Inflammatory macrophage treated with lipopolysaccharide for 4 hours (primary cell): ENCODE measurements at regions not wholly inside any gene's neighbourhood (a gene's known extent, or its start where the extent isn't known, plus 50 kb on each side); places are given as distances from the start of the nearest gene placed in this dataset.

Experiments
- DNase-seq: peaks from one replicate; pipeline ENCODE4 v3.0.0-alpha.2; 2020

GRCh38 chr3:21357241-21357640 lies 393.8 kb downstream of the ZNF385D start:
- no peak for DNase-seq

DNA sequence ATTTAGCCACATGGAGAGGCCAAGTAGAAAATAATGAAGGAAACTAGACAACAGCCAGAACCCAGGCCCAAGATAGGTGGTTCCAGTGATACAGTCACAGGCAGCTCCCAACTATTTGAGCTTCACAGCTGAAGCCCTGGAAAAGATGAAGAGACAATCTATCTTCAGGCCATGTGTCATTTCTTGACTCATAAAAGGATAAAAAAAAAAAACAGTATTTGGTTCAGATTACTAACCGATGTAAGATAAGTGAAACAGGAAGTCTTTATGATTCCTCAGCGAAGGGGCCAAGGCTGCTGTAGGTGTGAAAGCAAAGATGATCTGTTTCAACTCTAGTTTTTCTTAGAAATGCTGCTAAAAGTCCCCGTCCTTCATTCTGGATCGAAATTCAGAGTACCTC lies 394.6 kb downstream of the ZNF385D start:
- DNase-seq, result no peak

DNA sequence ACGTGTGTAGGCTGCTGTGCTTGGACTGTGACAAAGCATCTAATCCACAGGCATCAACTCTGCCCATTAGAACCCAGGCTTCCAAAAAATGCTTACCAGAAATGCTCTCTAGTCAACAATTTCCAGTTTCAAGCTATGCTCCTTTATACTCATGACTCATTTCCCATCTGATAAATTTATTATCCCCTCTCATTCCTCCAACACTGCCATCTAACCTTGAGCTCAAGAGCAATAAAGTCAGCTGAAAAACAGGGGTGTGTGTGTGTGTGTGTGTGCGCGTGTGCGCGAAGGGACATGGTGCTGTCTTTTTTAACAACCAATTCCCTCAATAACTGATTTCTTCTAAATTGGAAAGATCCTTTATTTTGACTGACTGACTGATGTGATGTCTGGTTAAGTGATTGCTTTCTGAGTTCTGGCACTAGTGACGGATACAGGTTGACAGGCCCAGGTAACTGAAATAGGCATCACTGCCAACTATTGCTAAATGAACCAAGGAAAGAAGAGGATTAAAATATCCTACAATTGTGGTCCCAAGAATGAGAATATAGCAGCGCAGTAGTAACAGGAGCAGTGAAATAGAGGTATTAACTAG lies 405.5 kb downstream of the ZNF385D start:
- no peak for DNase-seq

DNA sequence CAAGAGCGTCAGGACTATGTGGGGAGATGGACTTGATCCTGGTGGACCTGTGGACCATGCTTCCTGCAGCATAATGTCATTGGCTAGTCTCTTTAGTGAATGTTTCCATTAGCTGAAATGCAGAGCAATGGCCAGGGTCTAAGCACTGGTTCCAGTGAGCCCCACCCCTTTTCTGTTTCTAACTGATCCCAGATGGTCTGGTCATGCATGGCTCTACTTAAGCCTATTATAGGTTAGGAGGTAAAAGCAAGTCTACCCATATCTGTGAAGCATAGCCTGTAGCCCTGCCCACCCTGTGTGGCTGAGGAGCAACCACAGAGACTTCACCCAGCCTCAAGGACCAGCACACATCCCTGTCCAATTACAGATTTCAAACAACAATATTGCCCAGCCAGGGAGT lies 419.2 kb downstream of the ZNF385D start:
- DNase-seq, result no peak

DNA sequence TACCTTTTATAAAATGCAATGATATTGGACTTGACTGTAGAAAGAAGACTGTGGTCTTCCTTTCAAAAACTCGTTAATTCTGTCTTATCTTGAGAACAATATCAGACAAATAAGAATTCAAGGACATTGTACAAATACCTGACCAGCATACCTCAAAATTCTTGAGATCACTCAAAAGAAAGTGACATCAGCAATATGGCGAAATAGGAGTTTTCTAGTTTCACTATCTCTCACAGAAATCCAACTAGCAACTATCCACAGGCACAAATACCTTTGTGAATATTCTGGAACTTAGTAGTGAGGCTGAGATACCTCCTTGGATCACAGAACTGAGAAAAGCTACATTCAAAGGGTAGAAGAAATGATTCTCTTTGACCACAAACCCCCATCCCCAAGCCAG lies 419.7 kb downstream of the ZNF385D start:
- no peak for DNase-seq

DNA sequence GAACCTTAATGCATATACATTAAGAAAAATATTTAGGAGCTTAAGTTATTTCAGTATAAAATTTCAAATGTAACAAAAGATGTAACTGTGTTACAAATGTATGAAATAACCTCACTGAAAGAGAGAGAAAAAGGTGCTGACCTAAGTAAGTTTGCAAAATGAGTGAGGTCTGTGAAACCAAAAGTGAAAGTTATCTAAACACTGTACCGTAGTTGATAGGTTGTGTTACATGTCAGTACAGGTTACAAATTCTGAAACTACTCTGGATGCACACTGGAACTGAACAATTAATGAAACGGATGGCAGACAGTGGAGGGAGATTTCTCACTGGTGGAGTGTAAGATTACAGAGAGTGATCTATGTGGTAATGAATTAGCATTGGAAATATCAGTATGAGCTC lies 420.7 kb downstream of the ZNF385D start:
- DNase-seq, result no peak

GRCh38 chr3:21328711-21329390 lies 422.2 kb downstream of the ZNF385D start:
- no peak for DNase-seq

GRCh38 chr3:21326704-21327475 lies 424.1 kb downstream of the ZNF385D start:
- no peak for DNase-seq

GRCh38 chr3:21314688-21315087 lies 436.3 kb downstream of the ZNF385D start:
- DNase-seq, result no peak

DNA sequence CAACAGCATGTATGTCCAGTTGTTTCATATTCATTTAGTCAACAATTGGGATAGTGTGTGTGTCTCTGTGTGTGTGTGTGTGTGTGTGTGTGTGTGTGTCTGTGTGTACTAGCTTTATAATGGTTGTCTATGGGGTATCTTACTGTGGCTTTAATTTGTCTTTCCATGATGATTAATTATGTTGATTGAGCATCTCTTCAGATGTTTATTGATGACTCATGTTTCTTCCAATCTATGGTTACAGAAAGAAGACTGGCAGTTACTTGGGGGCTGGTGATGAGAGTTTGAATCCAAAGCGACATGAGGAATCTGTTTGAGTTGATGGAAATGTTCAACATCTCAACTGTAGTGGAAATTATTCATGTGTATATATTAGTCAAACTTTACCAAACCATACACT lies 440.1 kb downstream of the ZNF385D start:
- no peak for DNase-seq

DNA sequence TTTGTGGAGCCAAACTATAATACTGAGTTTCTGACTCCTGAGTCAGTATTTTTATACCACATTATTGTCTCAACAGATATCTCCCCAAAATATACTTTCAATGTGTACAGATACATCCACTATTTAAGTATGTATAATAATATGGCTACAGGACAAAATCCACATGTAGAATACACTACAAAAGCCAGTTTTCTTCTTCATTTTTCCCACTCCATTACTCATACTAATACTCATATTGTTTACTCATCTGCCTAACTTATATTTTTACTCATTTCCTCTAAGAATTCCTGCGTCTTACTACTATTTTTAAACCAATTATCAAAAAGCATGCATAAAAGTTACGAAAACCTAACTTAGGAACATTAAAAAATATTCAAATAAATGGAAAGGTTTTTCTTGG lies 440.8 kb downstream of the ZNF385D start:
- no peak for DNase-seq

GRCh38 chr3:21297304-21297703 lies 453.7 kb downstream of the ZNF385D start:
- no peak for DNase-seq

GRCh38 chr3:21294768-21295167 lies 456.2 kb downstream of the ZNF385D start:
- no peak for DNase-seq

GRCh38 chr3:21292971-21293370 lies 458.0 kb downstream of the ZNF385D start:
- no peak for DNase-seq

GRCh38 chr3:21290557-21290956 lies 460.5 kb downstream of the ZNF385D start:
- DNase-seq, result no peak

DNA sequence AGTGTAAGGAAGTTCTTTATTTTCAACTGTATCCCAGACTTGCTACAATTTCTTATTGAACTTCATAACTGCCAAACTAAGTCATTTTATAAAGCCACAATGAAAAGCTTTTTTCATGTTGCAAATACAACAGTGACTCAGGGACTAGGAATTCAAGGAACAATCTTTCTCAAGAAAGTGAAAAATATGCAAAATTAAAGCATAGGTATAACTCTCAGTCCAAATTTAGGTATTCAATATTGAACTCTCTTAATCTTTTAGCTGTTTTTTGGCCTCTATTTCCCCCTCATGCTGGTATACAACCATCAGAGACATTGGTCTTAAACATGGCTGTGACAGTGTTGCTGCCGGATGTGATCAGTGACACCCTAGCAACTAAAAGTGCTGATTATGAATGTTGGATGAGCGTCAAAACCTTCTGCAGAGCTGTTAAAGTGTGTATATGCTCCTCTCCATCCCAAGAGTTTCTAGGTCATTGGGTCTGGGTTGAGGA lies 476.9 kb downstream of the ZNF385D start:
- no peak for DNase-seq

- no peak for DNase-seq
Observed at GRCh38 chr3:21273259-21274025, 477.6 kb downstream of the ZNF385D start.

DNA sequence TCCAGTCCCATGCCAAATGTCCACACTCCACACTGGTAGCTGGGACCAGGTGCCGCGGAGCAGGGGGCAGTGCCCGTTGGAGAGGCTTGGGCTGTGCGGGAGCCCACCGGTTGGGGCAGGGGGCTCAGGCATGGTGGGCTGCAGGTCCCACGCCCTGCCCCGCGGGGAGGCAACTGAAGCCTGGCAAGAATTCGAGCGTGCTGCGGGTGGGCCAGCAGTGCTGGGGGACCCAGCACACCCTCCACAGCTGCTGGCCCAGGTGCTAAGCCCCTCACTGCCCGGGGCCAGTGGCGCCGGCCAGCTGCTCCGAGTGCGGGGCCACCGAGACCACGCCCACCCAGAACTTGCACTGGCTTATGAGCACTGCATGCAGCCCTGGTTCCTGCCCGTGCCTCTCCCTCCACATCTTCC lies 479.4 kb downstream of the ZNF385D start:
- DNase-seq, result no peak

- DNase-seq, result no peak
Observed at GRCh38 chr3:21269882-21270281, 481.1 kb downstream of the ZNF385D start.

DNA sequence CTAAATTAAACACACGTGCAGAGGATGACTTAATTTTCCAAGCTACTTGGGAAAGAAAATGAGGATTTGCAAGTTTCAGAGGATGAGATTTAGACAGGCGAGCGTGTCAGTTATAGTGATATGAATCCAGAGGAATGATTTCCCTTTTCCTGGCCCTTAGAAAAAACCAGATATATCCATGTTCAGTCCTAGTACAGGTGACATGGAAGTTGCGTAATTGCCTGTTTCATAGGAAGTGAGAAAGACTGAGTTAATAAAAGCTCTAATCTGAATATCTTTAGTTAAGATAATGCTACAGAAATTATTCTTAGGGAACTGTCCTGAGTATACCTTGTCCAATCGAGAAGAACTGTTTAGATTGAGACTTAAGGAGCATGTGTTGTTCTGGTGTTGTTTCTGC lies 490.5 kb downstream of the ZNF385D start:
- no peak for DNase-seq

DNA sequence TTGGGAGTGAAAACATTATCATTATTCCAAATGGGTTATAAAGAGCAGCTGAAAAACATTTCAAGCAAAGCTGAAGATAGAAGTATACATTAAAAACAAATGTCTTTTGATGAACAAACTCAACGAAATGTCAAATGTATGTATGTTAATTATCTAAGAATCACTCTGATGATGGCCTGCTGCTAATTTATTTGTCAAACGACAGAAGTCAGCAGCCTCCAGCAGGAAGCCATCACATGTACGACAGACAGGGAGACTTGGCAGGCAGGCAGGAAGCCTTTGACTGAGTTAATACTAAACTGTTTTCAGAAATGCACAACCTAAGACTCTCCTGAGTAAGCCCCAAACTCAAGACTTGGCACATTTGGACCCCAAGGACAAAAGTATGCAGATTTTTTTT lies 491.1 kb downstream of the ZNF385D start:
- DNase-seq, result no peak

DNA sequence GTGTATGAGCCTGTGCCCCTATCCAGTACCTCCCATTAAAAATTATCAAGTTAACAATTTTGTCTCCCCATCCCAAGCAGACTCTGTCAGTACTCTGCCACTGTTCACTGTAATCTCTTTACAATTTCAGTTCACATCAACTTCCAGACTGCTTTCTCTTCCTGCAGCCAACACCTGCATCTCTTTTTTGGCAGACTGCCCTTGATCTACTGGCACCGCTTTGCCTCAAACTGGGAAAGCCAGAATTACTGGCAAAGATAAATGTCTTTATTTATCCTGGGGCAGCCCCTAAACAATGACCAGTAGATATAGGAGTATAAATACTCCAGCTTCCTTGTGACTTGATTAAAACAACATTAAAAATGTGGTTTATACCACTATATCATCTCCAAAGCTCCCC lies 494.1 kb downstream of the ZNF385D start:
- no peak for DNase-seq

- DNase-seq, result no peak
Observed at GRCh38 chr3:21238661-21239060, 512.3 kb downstream of the ZNF385D start.
